ENCODE measurements at regions not wholly inside any gene's neighbourhood (a gene's known extent, or its start where the extent isn't known, plus 50 kb on each side); places are given as distances from the start of the nearest gene placed in this dataset.

- Histone ChIP-seq H3K27me3 (ENCODE audit: control insufficient read depth, insufficient read depth) (no peaks in the 10 kb centered on the region), H3K4me1 (ENCODE audit: control insufficient read depth, insufficient read depth, low read length) (peaks cover 2% of the 10 kb centered on the region), H3K9me3 (ENCODE audit: control insufficient read depth, low read length) (no peaks in the 10 kb centered on the region), H3K27ac (ENCODE audit: low read length) (no peak overlapping the region), H3K4me3 (ENCODE audit: low read length) (no peak overlapping the region)
- WGBS = 90% methylated on average over 3 of the region's 3 CpGs
- intact Hi-C loops (cut with DNase I) = no loop called here
- DNase-seq = no peak
- no peak for ATAC-seq
These were observed 135.9 kb upstream of the KLF14 start for GRCh38 chr7:130869918-130870317.

- no peaks in the 10 kb centered on the region for H3K9me3 ChIP-seq (ENCODE audit: control insufficient read depth, low read length)
- DNase-seq (no peak), ATAC-seq (no peak)
- H3K27ac ChIP-seq (ENCODE audit: low read length) = no peak overlapping the region
- intact Hi-C loops (cut with DNase I) = no loop called here
- H3K4me3 ChIP-seq (ENCODE audit: low read length) = no peak overlapping the region
- WGBS = 85% methylated on average over 6 of the region's 6 CpGs
- H3K4me1 ChIP-seq (ENCODE audit: control insufficient read depth, insufficient read depth, low read length) = peaks cover 2% of the 10 kb centered on the region
- no peaks in the 10 kb centered on the region for H3K27me3 ChIP-seq (ENCODE audit: control insufficient read depth, insufficient read depth)
These were observed 138.3 kb upstream of the KLF14 start for GRCh38 chr7:130872341-130872740.

- H3K27ac ChIP-seq (ENCODE audit: low read length) = no peak overlapping the region
- no peak for ATAC-seq
- intact Hi-C loops (cut with DNase I) = no loop called here
- no peaks in the 10 kb centered on the region for H3K27me3 ChIP-seq (ENCODE audit: control insufficient read depth, insufficient read depth)
- peaks cover 2% of the 10 kb centered on the region for H3K4me1 ChIP-seq (ENCODE audit: control insufficient read depth, insufficient read depth, low read length)
- 78% methylated on average over 8 of the region's 8 CpGs for WGBS
- H3K9me3 ChIP-seq (ENCODE audit: control insufficient read depth, low read length) = no peaks in the 10 kb centered on the region
- H3K4me3 ChIP-seq (ENCODE audit: low read length) = no peak overlapping the region
- no peak for DNase-seq
These were observed 138.9 kb upstream of the KLF14 start for GRCh38 chr7:130872756-130873448.

- Histone ChIP-seq H3K4me1 (ENCODE audit: control insufficient read depth, insufficient read depth, low read length) (peaks cover 4% of the 10 kb centered on the region), H3K9me3 (ENCODE audit: control insufficient read depth, low read length) (no peaks in the 10 kb centered on the region), H3K27ac (ENCODE audit: low read length) (no peak overlapping the region), H3K27me3 (ENCODE audit: control insufficient read depth, insufficient read depth) (no peaks in the 10 kb centered on the region), H3K4me3 (ENCODE audit: low read length) (no peak overlapping the region)
- ATAC-seq = peak in 1 of 2 donors; percentile 15
- 86% methylated on average over 6 of the region's 6 CpGs for WGBS
- DNase-seq = peak in 1 of 3 donors; percentile 28
- intact Hi-C loops (cut with DNase I) = no loop called here
These were observed 140.3 kb upstream of the KLF14 start for GRCh38 chr7:130874071-130874915.

GRCh38 chr7:130875265-130875741 is 141.3 kb upstream of the KLF14 start:
- intact Hi-C loops (cut with DNase I) = no loop called here
- H3K4me3 ChIP-seq (ENCODE audit: low read length) = no peak overlapping the region
- ATAC-seq (peak; percentile 52 to 69), DNase-seq (peak in 1 of 3 donors; percentile 71)
- WGBS = 46% methylated on average over 6 of the region's 6 CpGs
- H3K27ac ChIP-seq (ENCODE audit: low read length) = no peak overlapping the region
- H3K9me3 ChIP-seq (ENCODE audit: control insufficient read depth, low read length) = no peaks in the 10 kb centered on the region
- no peaks in the 10 kb centered on the region for H3K27me3 ChIP-seq (ENCODE audit: control insufficient read depth, insufficient read depth)
- H3K4me1 ChIP-seq (ENCODE audit: control insufficient read depth, insufficient read depth, low read length) = peaks cover 4% of the 10 kb centered on the region

GRCh38 chr7:130875901-130876300 is 141.9 kb upstream of the KLF14 start:
- Histone ChIP-seq H3K4me1 (ENCODE audit: control insufficient read depth, insufficient read depth, low read length) (peaks cover 4% of the 10 kb centered on the region), H3K27ac (ENCODE audit: low read length) (no peak overlapping the region), H3K27me3 (ENCODE audit: control insufficient read depth, insufficient read depth) (no peaks in the 10 kb centered on the region), H3K4me3 (ENCODE audit: low read length) (no peak overlapping the region), H3K9me3 (ENCODE audit: control insufficient read depth, low read length) (no peaks in the 10 kb centered on the region)
- WGBS = 79% methylated on average over 5 of the region's 5 CpGs
- intact Hi-C loops (cut with DNase I) = no loop called here
- DNase-seq (no peak), ATAC-seq (no peak)

- intact Hi-C loops (cut with DNase I) = no loop called here
- DNase-seq (no peak), ATAC-seq (no peak)
- Histone ChIP-seq H3K4me3 (ENCODE audit: low read length) (no peak overlapping the region), H3K9me3 (ENCODE audit: control insufficient read depth, low read length) (no peaks in the 10 kb centered on the region), H3K27ac (ENCODE audit: low read length) (no peak overlapping the region), H3K4me1 (ENCODE audit: control insufficient read depth, insufficient read depth, low read length) (peaks cover 5% of the 10 kb centered on the region), H3K27me3 (ENCODE audit: control insufficient read depth, insufficient read depth) (no peaks in the 10 kb centered on the region)
- WGBS = 96% methylated on average over 10 of the region's 10 CpGs
These were observed 143.4 kb upstream of the KLF14 start for GRCh38 chr7:130877236-130877990.

GRCh38 chr7:130877991-130878305 is 143.9 kb upstream of the KLF14 start:
- DNase-seq (no peak), ATAC-seq (no peak)
- H3K4me3 ChIP-seq (ENCODE audit: low read length) = no peak overlapping the region
- WGBS = 94% methylated on average over 4 of the region's 4 CpGs
- no peak overlapping the region for H3K27ac ChIP-seq (ENCODE audit: low read length)
- H3K4me1 ChIP-seq (ENCODE audit: control insufficient read depth, insufficient read depth, low read length) = peaks cover 9% of the 10 kb centered on the region
- intact Hi-C loops (cut with DNase I) = no loop called here
- no peaks in the 10 kb centered on the region for H3K9me3 ChIP-seq (ENCODE audit: control insufficient read depth, low read length)
- H3K27me3 ChIP-seq (ENCODE audit: control insufficient read depth, insufficient read depth) = no peaks in the 10 kb centered on the region

GRCh38 chr7:130878785-130879184 is 144.8 kb upstream of the KLF14 start:
- no peak overlapping the region for H3K27ac ChIP-seq (ENCODE audit: low read length)
- 55% methylated on average over 2 of the region's 2 CpGs for WGBS
- H3K4me3 ChIP-seq (ENCODE audit: low read length) = no peak overlapping the region
- DNase-seq (no peak), ATAC-seq (no peak)
- intact Hi-C loops (cut with DNase I) = no loop called here
- H3K9me3 ChIP-seq (ENCODE audit: control insufficient read depth, low read length) = no peaks in the 10 kb centered on the region
- H3K27me3 ChIP-seq (ENCODE audit: control insufficient read depth, insufficient read depth) = no peaks in the 10 kb centered on the region
- peaks cover 9% of the 10 kb centered on the region for H3K4me1 ChIP-seq (ENCODE audit: control insufficient read depth, insufficient read depth, low read length)

GRCh38 chr7:130879191-130879590 is 145.2 kb upstream of the KLF14 start:
- ATAC-seq = no peak
- Histone ChIP-seq H3K9me3 (ENCODE audit: control insufficient read depth, low read length) (no peaks in the 10 kb centered on the region), H3K27me3 (ENCODE audit: control insufficient read depth, insufficient read depth) (no peaks in the 10 kb centered on the region), H3K27ac (ENCODE audit: low read length) (no peak overlapping the region), H3K4me1 (ENCODE audit: control insufficient read depth, insufficient read depth, low read length) (peaks cover 9% of the 10 kb centered on the region), H3K4me3 (ENCODE audit: low read length) (no peak overlapping the region)
- intact Hi-C loops (cut with DNase I) = no loop called here
- no peak for DNase-seq
- 83% methylated on average over 2 of the region's 2 CpGs for WGBS

GRCh38 chr7:130880668-130881067 is 146.7 kb upstream of the KLF14 start:
- WGBS = 81% methylated on average over 5 of the region's 5 CpGs
- Histone ChIP-seq H3K27me3 (ENCODE audit: control insufficient read depth, insufficient read depth) (no peaks in the 10 kb centered on the region), H3K4me3 (ENCODE audit: low read length) (no peak overlapping the region), H3K27ac (ENCODE audit: low read length) (no peak overlapping the region), H3K9me3 (ENCODE audit: control insufficient read depth, low read length) (no peaks in the 10 kb centered on the region), H3K4me1 (ENCODE audit: control insufficient read depth, insufficient read depth, low read length) (peaks cover 6% of the 10 kb centered on the region)
- no peak for ATAC-seq
- DNase-seq = no peak
- intact Hi-C loops (cut with DNase I) = no loop called here
